ENCODE measurements at regions not wholly inside any gene's neighbourhood (a gene's known extent, or its start where the extent isn't known, plus 50 kb on each side); places are given as distances from the start of the nearest gene placed in this dataset.

- TF ChIP-seq CTCF (IDR thresholded peaks at IDR 0.05): no peak
- TF ChIP-seq EP300 (IDR thresholded peaks at IDR 0.05): no peak
These were observed 347.2 kb downstream of the EFNA5 start for GRCh38 chr5:107323536-107323935.
